ENCODE measurements at regions not wholly inside any gene's neighbourhood (a gene's known extent, or its start where the extent isn't known, plus 50 kb on each side); places are given as distances from the start of the nearest gene placed in this dataset.
A peak's percentile ranks its signal among the peaks of the same experiment; 100 is the strongest.

DNA sequence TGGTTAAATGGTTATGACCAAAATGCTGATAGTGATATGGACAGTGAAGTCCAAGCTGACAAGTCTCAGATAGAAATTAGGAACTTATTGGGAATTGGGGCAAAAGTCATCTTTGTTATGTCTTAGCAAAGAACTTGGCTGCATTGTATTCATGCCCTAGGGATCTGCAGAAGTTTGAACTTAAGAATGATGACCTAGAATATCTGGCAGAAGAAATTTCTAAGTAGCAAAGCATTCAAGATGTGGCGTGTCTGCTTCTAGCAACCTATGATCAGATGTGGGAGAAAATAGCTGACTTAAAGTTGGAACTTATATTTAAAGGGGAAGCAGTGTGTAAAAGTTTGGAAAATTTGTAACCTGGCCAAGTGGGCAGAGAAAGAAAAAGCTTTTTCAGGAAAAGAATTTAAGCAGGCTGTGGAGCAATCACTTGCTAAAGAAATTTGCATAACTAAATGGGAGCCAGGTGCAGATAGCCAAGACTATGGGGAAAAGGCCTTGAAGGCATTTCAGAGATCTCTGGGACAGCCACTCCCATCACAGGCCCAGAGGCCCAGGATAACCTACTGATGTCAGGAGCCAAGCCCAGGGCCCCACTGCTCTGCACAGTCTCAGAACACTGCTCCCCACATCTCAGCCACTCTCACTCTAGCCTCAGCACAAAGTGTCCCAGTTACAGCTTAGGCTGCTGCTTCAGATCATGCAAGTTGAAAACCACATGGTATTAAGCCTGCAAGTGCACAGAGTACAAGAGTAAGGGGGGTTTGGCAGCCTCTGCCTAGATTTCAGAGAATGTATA is 147.8 kb upstream of the TGFBR2 start:
- no peak overlapping the region for H2BK5ac ChIP-seq (ENCODE audit: low read depth, low read length)
- CTCF ChIA-PET (ENCODE audit: partially characterized antibody): interaction anchor here (1.7 kb wide), 1 partner anchor 236 kb away, joined by 3 read pairs; no protein-coding TSS in a partner anchor
- H4K8ac ChIP-seq (ENCODE audit: extremely low read depth, insufficient read depth, low read length): no peak overlapping the region
- no peak overlapping the region for H2AK5ac ChIP-seq (ENCODE audit: low read depth, low read length)
- no peaks in the 10 kb centered on the region for H3K27me3 ChIP-seq (replicated peaks in 1 of 4; ENCODE audit: control insufficient read depth in 3 of 4, extremely low read depth in 1 of 4, insufficient read depth in 3 of 4, low read length in 3 of 4)
- no peak overlapping the region for H2BK20ac ChIP-seq (ENCODE audit: low read length)
- no peak overlapping the region for H4K5ac ChIP-seq (ENCODE audit: insufficient read length, low read depth, low read length)
- no peak overlapping the region for H3K4me3 ChIP-seq (ENCODE audit: extremely low read depth in 1 of 4, insufficient read depth in 2 of 4, low read depth in 3 of 4, low read length in 4 of 4)
- no peaks in the 10 kb centered on the region for H3K4me1 ChIP-seq (replicated peaks in 1 of 4; ENCODE audit: control insufficient read depth in 3 of 4, insufficient read depth in 4 of 4, low read length in 3 of 4)
- H3K36me3 ChIP-seq (ENCODE audit: control insufficient read depth in 2 of 4, insufficient read depth in 4 of 4, low read length in 3 of 4): no peaks in the 10 kb centered on the region
- H3K4ac ChIP-seq (replicated peaks; ENCODE audit: insufficient read length, low read depth, low read length): no peak overlapping the region
- no peak overlapping the region for H2BK120ac ChIP-seq (replicated peaks; ENCODE audit: low read depth, low read length)
- no peaks in the 10 kb centered on the region for H3K23me2 ChIP-seq (ENCODE audit: low read depth, low read length)
- no peak overlapping the region for H2BK12ac ChIP-seq (ENCODE audit: low read depth, low read length)
- no peaks in the 10 kb centered on the region for H3K9me3 ChIP-seq (ENCODE audit: insufficient read depth in 2 of 2, low read depth in 1 of 2, low read length in 1 of 2)
- no peak overlapping the region for H3K9ac ChIP-seq (replicated peaks in 1 of 4; ENCODE audit: extremely low read depth in 1 of 4, low read depth in 3 of 4, low read length in 3 of 4)
- H3K23ac ChIP-seq (ENCODE audit: insufficient read length): no peak overlapping the region
- H3K79me1 ChIP-seq (ENCODE audit: low read depth, low read length): no peaks in the 10 kb centered on the region
- no peaks in the 10 kb centered on the region for H3K79me2 ChIP-seq (ENCODE audit: control insufficient read depth in 1 of 2, insufficient read depth in 2 of 2, low read length in 2 of 2)
- 90% methylated on average over 1 of the region's 1 CpG; no CpG with 5 or more reads in 1 of the 2 experiments for WGBS, 2 experiments (ENCODE audit: extremely low coverage in 1 of 2, insufficient coverage in 1 of 2, insufficient read length in 1 of 2, insufficient replicate concordance in 2 of 2, low coverage in 1 of 2, low lambda C conversion rate in 2 of 2, missing lambda C conversion rate in 1 of 2)
- H4K91ac ChIP-seq (replicated peaks; ENCODE audit: insufficient read length, low read length): peak overlapping the region; percentile 37
- no peak overlapping the region for H3K14ac ChIP-seq (ENCODE audit: insufficient read length)
- H3K4me2 ChIP-seq (ENCODE audit: insufficient read depth in 1 of 2, low read depth in 2 of 2, low read length in 2 of 2): no peak overlapping the region
- H2BK15ac ChIP-seq (ENCODE audit: low read length): no peak overlapping the region
- H3K56ac ChIP-seq (replicated peaks; ENCODE audit: insufficient read length, low read depth, low read length): no peak overlapping the region
- H4K20me1 ChIP-seq (replicated peaks in 1 of 2; ENCODE audit: control insufficient read depth in 1 of 2, insufficient read depth in 2 of 2, low read length in 2 of 2): no peaks in the 10 kb centered on the region
- no peak overlapping the region for H3K18ac ChIP-seq (ENCODE audit: extremely low read depth, low read length)
- POLR2A ChIA-PET (ENCODE audit: partially characterized antibody): no interaction called here
- H2AFZ ChIP-seq (ENCODE audit: low read length): 0 out of 2 replicates have a peak overlapping the region, but pooled peaks have one; percentile 19
- FAIRE-seq: no peak
- H3K27ac ChIP-seq (ENCODE audit: low read depth, low read length): no peak overlapping the region
- DNase-seq (ENCODE audit: low read depth in 1 of 2, low spot score in 2 of 2): no peak
